Naive thymus-derived CD8-positive, alpha-beta T cell (primary cell): ENCODE measurements at regions not wholly inside any gene's neighbourhood (a gene's known extent, or its start where the extent isn't known, plus 50 kb on each side); places are given as distances from the start of the nearest gene placed in this dataset.

Experiments used
- ATAC-seq, 2 donors: fragments of 150-1000 bp; cut with Tn5 transposase in 1 of 2; sonication (Bioruptor Pico), chemical (Tn5 transposase) in 1 of 2; 1 replicate in 1 of 2; 2 replicates in 1 of 2; pipeline ENCODE4 v1.10.0; 2021; ENCODE audit warnings: mild to moderate bottlenecking in 2 of 2, moderate library complexity in 2 of 2
- POLR2A ChIA-PET: fragments of 350-600 bp; sonication (Branson Sonifier 250); formaldehyde crosslinking; loops from one replicate; lab custom pipeline; 2021; ENCODE audit warnings: antibody characterized with exemption; lab: Charles Lee
- DNase-seq, 10 donors: peaks; one replicate each; pipeline versions ENCODE4 v3.0.0 to v3.0.0-alpha.2; 2020 to 2022
- H3K27ac Mint-ChIP-seq, 10 donors: one replicate each; pipeline ENCODE4 v1.8.0; 2020 to 2022; ENCODE audit warnings: mild to moderate bottlenecking in 10 of 10, mixed read lengths in 10 of 10, moderate library complexity in 4 of 10, inconsistent platforms in 1 of 10
- H3K27me3 Mint-ChIP-seq, 5 donors: one replicate each; pipeline ENCODE4 v1.8.0; 2021 to 2022; ENCODE audit warnings: mixed read lengths in 5 of 5
- H3K36me3 Mint-ChIP-seq, 3 donors: one replicate each; pipeline ENCODE4 v1.8.0; 2020 to 2022; ENCODE audit warnings: mixed read lengths in 3 of 3, mild to moderate bottlenecking in 2 of 3, inconsistent platforms in 1 of 3
- H3K4me1 Mint-ChIP-seq, 4 donors: one replicate each; pipeline ENCODE4 v1.8.0; 2021 to 2022; ENCODE audit warnings: mixed read lengths in 4 of 4
- H3K4me3 Mint-ChIP-seq, 10 donors: one replicate each; pipeline ENCODE4 v1.8.0; 2020 to 2022; ENCODE audit warnings: mild to moderate bottlenecking in 10 of 10, mixed read lengths in 10 of 10, moderate library complexity in 6 of 10, inconsistent platforms in 1 of 10
- H3K9me3 Mint-ChIP-seq, 9 donors: one replicate each; pipeline ENCODE4 v1.8.0; 2020 to 2022; ENCODE audit warnings: mixed read lengths in 9 of 9, mild to moderate bottlenecking in 3 of 9, inconsistent platforms in 1 of 9, moderate library complexity in 1 of 9

DNA sequence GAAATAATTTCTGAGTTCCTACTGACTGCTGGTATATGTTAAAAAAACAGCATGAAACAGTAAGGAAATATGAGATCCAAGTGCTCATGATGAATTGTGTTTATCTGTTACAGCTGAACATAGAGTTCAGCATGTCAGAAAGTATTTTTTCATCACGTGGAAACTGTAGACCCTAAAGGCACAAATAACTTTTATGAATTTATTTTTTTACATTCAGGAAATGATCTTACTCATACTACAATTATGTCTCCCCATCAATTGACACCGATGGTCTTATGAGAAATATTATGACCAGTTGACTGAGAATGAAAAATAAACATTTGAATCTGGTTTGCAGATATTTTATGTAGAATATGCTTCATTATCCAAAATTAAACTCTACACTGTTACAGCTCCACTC is 283.1 kb upstream of the SPANXN4 start:
- Mint-ChIP-seq H3K9me3 (peaks cover 0 to 5% (median 1%) of the 10 kb centered on the region in 9 donors), H3K27ac (no peak overlapping the region), H3K36me3 (no peaks in the 10 kb centered on the region), H3K4me1 (no peaks in the 10 kb centered on the region), H3K4me3 (no peak overlapping the region), H3K27me3 (no peaks in the 10 kb centered on the region)
- POLR2A ChIA-PET = no interaction called here
- no peak for DNase-seq
- ATAC-seq = no peak

DNA sequence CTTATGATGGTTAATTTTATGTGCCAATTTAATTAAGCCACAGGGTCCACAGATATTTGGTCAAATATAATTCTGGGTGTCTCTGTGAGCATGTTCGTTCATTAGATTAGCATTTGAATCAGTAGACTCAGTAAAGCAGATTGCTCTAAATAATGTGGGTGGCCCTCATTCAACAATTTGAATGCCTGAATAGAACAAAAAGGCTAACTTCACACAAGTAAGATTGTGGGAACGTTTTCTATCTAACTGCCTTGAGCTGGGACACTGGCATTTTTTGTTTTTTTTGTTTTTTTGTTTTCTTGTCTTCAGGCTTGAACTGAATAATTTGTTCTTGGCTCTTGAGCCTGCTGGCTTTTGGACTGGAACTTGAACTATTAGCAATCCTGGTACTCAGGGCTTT is 292.4 kb upstream of the SPANXN4 start:
- H3K36me3 Mint-ChIP-seq = no peaks in the 10 kb centered on the region
- H3K27ac Mint-ChIP-seq = no peak overlapping the region
- H3K4me3 Mint-ChIP-seq = no peak overlapping the region
- no peaks in the 10 kb centered on the region for H3K27me3 Mint-ChIP-seq
- no peak for DNase-seq
- H3K9me3 Mint-ChIP-seq = peaks cover 0 to 18% (median 0%) of the 10 kb centered on the region in 9 donors
- ATAC-seq = no peak
- H3K4me1 Mint-ChIP-seq = no peaks in the 10 kb centered on the region
- POLR2A ChIA-PET = no interaction called here

DNA sequence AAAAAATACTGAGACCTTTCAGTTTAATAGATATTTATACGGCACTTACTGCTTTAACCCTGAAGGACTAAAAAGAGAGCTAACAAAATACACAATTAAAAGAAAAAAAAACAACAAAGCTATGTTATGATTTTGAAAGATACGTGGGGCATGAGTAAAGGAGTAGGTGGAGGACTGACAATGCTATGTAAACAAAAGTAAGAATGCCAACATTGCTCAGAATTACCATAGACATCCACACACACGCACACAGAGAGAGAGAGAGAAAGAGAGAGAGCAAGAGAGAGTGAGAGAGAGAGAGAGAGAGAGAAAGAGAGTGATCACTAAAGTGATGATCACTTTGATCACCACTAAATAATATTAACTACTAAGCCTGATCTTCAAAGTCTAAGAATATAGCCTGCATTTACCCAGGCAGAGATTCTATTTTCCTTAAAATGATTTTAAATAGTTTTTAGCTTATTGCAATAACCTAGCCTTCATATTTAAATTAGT is 313.9 kb upstream of the SPANXN4 start:
- ATAC-seq (no peak), DNase-seq (no peak)
- H3K36me3 Mint-ChIP-seq = no peaks in the 10 kb centered on the region
- no peak overlapping the region for H3K27ac Mint-ChIP-seq
- no peaks in the 10 kb centered on the region for H3K27me3 Mint-ChIP-seq
- no peak overlapping the region for H3K4me3 Mint-ChIP-seq
- H3K4me1 Mint-ChIP-seq = no peaks in the 10 kb centered on the region
- POLR2A ChIA-PET = no interaction called here
- peaks cover 0 to 5% (median 0%) of the 10 kb centered on the region in 9 donors for H3K9me3 Mint-ChIP-seq

DNA sequence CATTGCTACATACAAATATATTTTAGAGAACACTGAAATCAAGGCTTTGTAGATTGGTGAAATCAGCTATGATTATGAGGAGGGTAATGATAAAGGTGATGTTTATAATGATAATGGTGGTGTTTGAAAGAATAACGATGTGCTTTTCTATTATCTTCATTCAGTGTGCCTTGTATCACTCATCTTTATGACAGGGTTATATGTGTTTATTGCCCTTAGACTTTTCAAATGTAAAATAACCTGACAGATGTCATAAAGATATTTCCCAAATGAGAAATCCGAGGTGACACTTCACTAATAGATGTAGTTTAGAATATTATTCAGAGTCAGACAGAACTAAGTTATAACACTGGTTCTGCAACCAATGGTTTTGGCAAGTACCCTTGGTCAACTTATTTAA is 323.0 kb upstream of the SPANXN4 start:
- no peak overlapping the region for H3K4me3 Mint-ChIP-seq
- no peaks in the 10 kb centered on the region for H3K36me3 Mint-ChIP-seq
- H3K27ac Mint-ChIP-seq = no peak overlapping the region
- POLR2A ChIA-PET = no interaction called here
- ATAC-seq = no peak
- H3K4me1 Mint-ChIP-seq = no peaks in the 10 kb centered on the region
- H3K27me3 Mint-ChIP-seq = no peaks in the 10 kb centered on the region
- DNase-seq = no peak
- peaks cover 0 to 3% (median 0%) of the 10 kb centered on the region in 9 donors for H3K9me3 Mint-ChIP-seq

DNA sequence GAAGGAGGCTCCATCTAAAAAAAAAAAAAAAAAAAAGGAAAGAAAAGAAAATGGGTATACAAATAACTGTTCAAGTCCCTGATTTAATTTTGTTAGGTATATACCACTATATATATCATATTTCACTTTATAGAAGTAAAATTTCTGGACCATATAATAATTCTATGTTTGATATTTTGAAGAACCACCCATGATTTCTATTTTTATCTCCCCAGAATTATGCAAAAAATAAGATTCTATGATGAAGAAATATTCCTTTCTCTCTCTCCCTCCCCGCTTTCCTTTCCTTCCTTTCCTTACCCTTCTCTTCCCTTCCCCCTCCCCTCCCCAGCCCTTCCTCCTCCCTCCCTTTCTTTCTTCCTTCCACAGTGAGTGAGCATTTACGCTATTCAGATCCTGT is 337.5 kb upstream of the SPANXN4 start:
- Mint-ChIP-seq H3K9me3 (peaks cover 0 to 5% (median 1%) of the 10 kb centered on the region in 9 donors), H3K27me3 (no peaks in the 10 kb centered on the region), H3K27ac (no peak overlapping the region), H3K36me3 (no peaks in the 10 kb centered on the region), H3K4me3 (no peak overlapping the region), H3K4me1 (no peaks in the 10 kb centered on the region)
- POLR2A ChIA-PET = no interaction called here
- ATAC-seq = no peak
- no peak for DNase-seq

DNA sequence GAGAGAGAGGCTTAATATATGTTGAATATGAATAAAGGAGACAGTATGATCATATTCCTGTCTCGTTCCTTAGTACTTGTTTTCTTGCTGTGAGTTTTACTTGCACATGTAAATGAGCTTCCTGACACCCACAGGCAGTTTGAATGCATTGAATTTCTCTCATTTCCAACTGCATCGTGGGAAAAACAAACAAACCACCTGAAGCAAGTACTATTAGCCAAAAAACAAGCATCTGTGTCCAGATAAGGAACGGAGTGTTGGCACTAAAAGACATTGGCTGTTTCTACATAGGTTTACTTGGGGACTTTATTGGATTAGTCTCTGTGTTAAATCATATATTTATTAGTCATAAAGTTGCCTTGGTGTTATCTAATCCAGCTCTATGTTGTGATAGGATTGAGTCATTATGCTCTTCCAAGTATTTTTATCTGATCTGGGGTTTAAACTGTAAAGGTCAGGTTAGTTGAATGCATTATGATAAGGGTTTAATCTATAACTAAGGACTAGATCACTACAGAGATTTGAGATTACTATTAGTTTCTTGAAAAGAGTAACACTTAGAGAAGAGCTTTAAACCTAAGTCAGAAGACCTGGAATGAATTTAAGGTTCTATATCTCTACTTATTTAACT is 339.0 kb upstream of the SPANXN4 start:
- POLR2A ChIA-PET = no interaction called here
- Mint-ChIP-seq H3K4me3 (no peak overlapping the region), H3K4me1 (no peaks in the 10 kb centered on the region), H3K36me3 (no peaks in the 10 kb centered on the region), H3K9me3 (peaks cover 0 to 9% (median under 1%) of the 10 kb centered on the region in 9 donors), H3K27ac (no peak overlapping the region), H3K27me3 (no peaks in the 10 kb centered on the region)
- no peak for ATAC-seq
- no peak for DNase-seq

DNA sequence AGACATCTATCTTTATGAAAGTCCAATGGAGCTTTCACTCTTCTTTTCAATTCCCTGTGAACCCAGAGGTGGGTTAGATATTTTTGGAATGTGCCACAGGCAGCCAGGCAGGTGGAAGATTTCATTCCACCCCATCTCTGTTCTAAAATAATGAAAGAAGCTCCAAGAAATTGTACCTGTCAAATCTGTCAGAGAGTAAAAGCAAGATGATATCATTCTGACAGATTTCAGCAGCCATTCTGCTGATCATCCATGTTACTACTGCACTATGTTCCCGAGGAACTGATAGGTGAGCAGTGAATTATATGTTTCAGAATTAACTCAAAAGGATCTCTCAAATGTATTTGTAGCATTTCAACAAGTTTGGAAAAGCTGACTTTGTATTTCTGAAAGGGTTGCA is 339.5 kb upstream of the SPANXN4 start:
- H3K36me3 Mint-ChIP-seq = no peaks in the 10 kb centered on the region
- no peak overlapping the region for H3K27ac Mint-ChIP-seq
- ATAC-seq (no peak), DNase-seq (no peak)
- POLR2A ChIA-PET = no interaction called here
- H3K4me1 Mint-ChIP-seq = no peaks in the 10 kb centered on the region
- peaks cover 0 to 9% (median 0%) of the 10 kb centered on the region in 9 donors for H3K9me3 Mint-ChIP-seq
- H3K27me3 Mint-ChIP-seq = no peaks in the 10 kb centered on the region
- H3K4me3 Mint-ChIP-seq = no peak overlapping the region

DNA sequence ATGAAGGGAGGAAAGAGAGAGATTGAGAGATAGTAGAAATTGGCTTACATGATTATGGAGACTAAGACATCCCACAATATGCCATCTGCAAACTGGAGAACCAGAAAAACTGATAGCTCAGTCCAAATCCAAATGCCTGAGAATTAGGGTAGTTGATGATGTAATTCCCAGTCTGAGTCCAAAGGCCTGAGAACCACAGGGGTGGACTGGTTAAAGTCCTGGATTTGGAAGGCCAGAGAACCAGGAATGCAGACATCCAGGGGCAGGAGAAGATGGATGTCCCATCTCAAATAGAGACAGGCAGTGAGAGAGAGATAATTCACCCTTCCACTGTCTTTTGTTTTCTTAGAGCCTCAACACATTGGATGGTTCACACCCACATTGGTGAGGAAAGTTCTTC is 345.7 kb upstream of the SPANXN4 start:
- Mint-ChIP-seq H3K27ac (no peak overlapping the region), H3K27me3 (no peaks in the 10 kb centered on the region), H3K9me3 (peaks cover 0 to 10% (median 0%) of the 10 kb centered on the region in 9 donors), H3K36me3 (no peaks in the 10 kb centered on the region), H3K4me3 (no peak overlapping the region), H3K4me1 (no peaks in the 10 kb centered on the region)
- DNase-seq = no peak
- ATAC-seq = no peak
- POLR2A ChIA-PET = no interaction called here

DNA sequence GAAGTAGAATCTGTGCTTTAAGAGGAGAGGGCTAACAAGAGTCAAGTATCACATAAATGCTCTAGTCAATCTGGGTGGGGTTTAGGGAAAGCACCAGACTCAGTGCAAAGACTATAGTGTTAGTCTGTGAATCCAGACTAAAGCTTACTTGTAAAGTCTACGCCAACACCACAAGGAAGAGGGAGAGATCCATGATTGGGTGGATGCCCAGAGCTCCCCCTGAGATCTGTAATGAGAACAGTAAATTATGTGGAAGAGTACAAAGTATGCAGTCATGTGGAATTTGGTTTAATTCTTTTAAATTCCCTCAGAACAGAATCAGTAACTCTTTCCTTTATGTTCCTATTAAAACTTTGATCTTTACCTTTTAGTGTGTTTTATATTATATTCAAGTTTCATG is 354.7 kb upstream of the SPANXN4 start:
- Mint-ChIP-seq H3K4me1 (no peaks in the 10 kb centered on the region), H3K27ac (no peak overlapping the region), H3K4me3 (no peak overlapping the region), H3K27me3 (no peaks in the 10 kb centered on the region), H3K36me3 (peaks cover 0 to 6% (median 0%) of the 10 kb centered on the region in 3 donors), H3K9me3 (peaks cover 0 to 19% (median 10%) of the 10 kb centered on the region in 9 donors)
- ATAC-seq (no peak), DNase-seq (no peak)
- POLR2A ChIA-PET = no interaction called here

DNA sequence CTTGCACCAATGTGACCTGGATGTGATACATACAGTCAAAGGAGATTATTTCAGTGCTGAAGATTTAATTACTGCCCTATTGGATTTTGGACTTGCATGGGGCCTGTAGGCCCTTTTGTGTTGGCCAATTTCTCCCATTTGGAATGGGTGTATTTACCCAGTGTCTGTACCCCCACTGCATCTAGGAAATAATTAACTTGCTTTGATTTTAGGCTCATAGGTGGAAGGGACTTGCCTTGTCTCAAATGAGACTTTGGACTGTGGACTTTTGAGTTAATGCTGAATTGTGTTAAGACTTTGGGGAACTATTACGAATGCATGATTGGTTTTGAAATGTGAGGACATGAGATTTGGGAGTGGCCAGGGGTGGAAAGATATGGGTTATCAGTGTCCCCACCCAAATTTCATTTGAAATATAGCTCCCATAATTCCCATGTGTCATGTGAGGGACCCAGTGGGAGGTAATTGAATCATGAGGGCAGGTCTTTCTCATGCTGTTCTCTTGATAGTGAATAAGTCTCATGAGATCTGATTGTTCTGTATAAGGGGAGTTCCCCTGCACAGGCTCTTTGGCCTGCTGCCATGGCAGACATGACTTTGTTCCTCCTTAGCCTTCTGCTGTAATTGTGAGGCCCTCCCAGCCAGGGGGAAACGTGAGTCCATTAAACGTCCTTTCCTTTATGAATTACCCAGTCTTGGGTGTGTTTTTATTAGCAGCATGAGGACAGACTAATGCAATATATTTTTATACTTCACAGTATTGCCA is 362.2 kb upstream of the SPANXN4 start:
- Mint-ChIP-seq H3K9me3 (peaks cover 0 to 9% (median 0%) of the 10 kb centered on the region in 9 donors), H3K4me3 (no peak overlapping the region), H3K36me3 (no peaks in the 10 kb centered on the region), H3K4me1 (no peaks in the 10 kb centered on the region), H3K27ac (no peak overlapping the region), H3K27me3 (no peaks in the 10 kb centered on the region)
- DNase-seq = no peak
- POLR2A ChIA-PET = no interaction called here
- ATAC-seq = no peak

DNA sequence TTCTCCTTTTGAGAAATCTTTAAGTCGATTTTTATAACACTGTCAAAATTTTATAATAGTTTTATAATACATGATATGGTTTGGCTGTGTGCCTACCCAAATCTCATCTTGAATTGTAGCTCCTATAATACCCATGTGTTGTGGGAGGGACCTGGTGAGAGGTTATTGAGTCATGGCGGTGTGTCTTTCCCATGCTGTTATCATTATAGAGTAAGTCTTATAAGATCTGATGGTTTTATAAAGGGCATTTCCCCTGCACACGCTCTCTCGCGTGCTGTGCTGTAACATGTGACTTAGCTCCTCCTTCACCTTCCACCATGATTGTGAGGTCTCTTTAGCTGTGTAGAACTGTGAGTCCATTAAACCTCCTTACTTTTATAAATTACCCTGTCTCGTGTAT is 364.0 kb upstream of the SPANXN4 start:
- H3K4me3 Mint-ChIP-seq = no peak overlapping the region
- POLR2A ChIA-PET = no interaction called here
- H3K27ac Mint-ChIP-seq = no peak overlapping the region
- H3K36me3 Mint-ChIP-seq = no peaks in the 10 kb centered on the region
- H3K9me3 Mint-ChIP-seq = peaks cover 0 to 6% (median 0%) of the 10 kb centered on the region in 9 donors
- H3K27me3 Mint-ChIP-seq = no peaks in the 10 kb centered on the region
- H3K4me1 Mint-ChIP-seq = no peaks in the 10 kb centered on the region
- no peak for ATAC-seq
- no peak for DNase-seq

DNA sequence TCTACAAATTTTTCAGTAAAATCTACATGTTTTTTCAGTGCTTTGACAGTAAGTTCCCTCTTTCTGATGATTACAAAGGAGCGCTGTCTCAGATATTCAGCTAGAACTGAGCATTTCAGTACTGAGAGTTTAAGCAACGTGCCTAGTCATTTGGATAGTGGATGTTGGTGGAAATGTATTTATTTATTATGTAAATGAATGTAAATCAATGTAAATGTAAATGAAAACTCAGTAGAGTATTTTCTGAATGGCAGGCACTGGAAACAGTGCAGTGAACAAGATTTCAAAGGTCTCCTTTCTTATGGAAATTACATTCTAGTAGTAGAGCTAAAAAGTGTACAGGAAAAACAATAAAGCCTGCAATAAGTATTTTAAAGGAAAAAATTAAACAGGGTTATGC is 370.2 kb upstream of the SPANXN4 start:
- H3K27ac Mint-ChIP-seq = no peak overlapping the region
- H3K4me1 Mint-ChIP-seq = no peaks in the 10 kb centered on the region

DNA sequence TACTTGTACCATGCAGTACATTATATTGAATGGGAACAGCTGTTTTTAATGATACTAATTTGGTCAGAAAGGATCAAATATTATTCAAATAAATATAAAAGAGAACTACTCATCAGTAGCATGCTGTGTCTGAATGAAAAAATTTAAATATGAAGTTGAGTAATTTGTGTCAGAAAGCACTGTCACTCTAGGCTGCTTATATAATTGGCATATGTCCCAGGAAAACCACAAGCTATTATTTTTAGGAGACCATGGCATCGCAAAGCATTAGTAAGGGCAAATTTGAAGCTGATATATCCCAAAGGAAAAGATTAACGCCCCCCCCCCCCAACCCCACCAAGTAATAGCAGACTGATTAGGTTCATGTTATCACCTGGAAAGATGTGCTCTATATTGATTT is 388.5 kb upstream of the SPANXN4 start:
- Mint-ChIP-seq H3K36me3 (no peaks in the 10 kb centered on the region), H3K4me3 (no peak overlapping the region)

More for the DNA sequence above, 370.2 kb upstream of the SPANXN4 start:
- POLR2A ChIA-PET = no interaction called here
- Mint-ChIP-seq H3K36me3 (no peaks in the 10 kb centered on the region), H3K27me3 (no peaks in the 10 kb centered on the region), H3K9me3 (peaks cover 0 to 6% (median 0%) of the 10 kb centered on the region in 9 donors), H3K4me3 (no peak overlapping the region)
- no peak for ATAC-seq
- no peak for DNase-seq

More for the DNA sequence above, 388.5 kb upstream of the SPANXN4 start:
- Mint-ChIP-seq H3K27ac (no peak overlapping the region), H3K9me3 (peaks cover 0 to 13% (median 0%) of the 10 kb centered on the region in 9 donors), H3K27me3 (no peaks in the 10 kb centered on the region), H3K4me1 (no peaks in the 10 kb centered on the region)
- POLR2A ChIA-PET = no interaction called here
- ATAC-seq = no peak
- no peak for DNase-seq
